ENCODE measurements at regions not wholly inside any gene's neighbourhood (a gene's known extent, or its start where the extent isn't known, plus 50 kb on each side); places are given as distances from the start of the nearest gene placed in this dataset.
A peak's percentile ranks its signal among the peaks of the same experiment; 100 is the strongest.
"Not testable (repeated sequence)": the region's sequence is repeated elsewhere in the genome, so short reads cannot be mapped to it uniquely, and the experiment has no call there.

DNA sequence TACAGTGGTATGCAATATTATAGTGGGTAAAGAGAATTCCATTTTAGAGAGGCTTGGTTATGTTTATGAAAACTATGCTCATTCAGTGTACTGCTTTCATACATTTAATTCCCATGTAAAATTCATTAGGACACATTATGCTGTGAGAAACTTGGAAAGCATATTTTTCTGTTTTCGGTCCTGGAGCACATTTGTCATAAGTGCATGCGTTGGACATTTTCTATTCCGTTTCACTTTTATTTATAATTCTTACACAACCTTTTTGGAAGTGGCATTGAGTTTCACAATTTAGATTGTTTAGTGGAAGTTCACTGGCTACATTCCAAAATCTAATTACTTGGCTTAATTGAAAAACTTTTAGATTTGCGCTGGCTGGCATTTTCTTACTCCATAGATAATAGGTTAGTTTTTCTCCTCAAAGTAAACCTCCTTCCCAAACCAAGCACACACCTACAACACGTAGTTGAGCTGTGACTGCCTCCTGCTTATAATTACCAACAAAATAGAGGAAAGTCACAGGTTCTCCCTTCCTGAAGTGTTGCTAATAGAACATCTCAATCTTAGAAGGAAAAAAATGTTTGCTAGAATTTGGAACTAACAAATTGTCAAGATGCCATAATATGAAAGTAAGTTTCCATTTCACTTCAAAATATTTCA, 938.5 kb downstream of the TRHDE start:
- H3K27me3 ChIP-seq (ENCODE audit: control insufficient read depth, insufficient read depth) = no peaks in the 10 kb centered on the region
- no peak for ATAC-seq
- H3K9me3 ChIP-seq (ENCODE audit: control insufficient read depth, low read length) = no peaks in the 10 kb centered on the region
- intact Hi-C loops (cut with DNase I) = no loop called here
- WGBS = 82% methylated on average over 5 of the region's 5 CpGs
- H3K4me1 ChIP-seq (ENCODE audit: control insufficient read depth, insufficient read depth, low read length) = no peaks in the 10 kb centered on the region
- no peak overlapping the region for H3K4me3 ChIP-seq (ENCODE audit: low read length)
- no peak overlapping the region for H3K27ac ChIP-seq (ENCODE audit: low read length)
- DNase-seq = no peak

DNA sequence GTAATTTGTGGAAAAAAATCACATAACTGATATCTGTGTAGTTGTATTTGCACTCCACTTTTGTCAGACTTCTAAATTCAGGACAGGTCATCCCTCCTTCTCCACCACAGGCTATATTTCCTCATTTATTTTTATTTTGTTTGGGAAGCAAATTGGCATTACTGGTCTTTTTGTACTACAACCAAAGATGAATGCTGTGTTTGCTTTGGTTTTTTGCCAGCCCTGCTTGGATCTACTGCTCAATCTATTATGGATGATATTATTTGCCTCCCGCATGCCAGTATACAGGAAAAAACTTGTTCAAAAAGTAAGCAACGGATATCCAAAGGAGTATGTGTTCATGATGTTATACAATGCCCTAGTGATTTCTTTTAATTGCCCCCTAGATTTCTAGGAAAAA, 948.8 kb downstream of the TRHDE start:
- Histone ChIP-seq H3K4me1 (ENCODE audit: control insufficient read depth, insufficient read depth, low read length) (no peaks in the 10 kb centered on the region), H3K27ac (ENCODE audit: low read length) (no peak overlapping the region), H3K4me3 (ENCODE audit: low read length) (no peak overlapping the region), H3K27me3 (ENCODE audit: control insufficient read depth, insufficient read depth) (no peaks in the 10 kb centered on the region), H3K9me3 (ENCODE audit: control insufficient read depth, low read length) (no peaks in the 10 kb centered on the region)
- DNase-seq (peak in 1 of 3 donors; percentile 7), ATAC-seq (no peak)
- 58% methylated on average over 2 of the region's 2 CpGs for WGBS
- intact Hi-C loops (cut with DNase I) = no loop called here

DNA sequence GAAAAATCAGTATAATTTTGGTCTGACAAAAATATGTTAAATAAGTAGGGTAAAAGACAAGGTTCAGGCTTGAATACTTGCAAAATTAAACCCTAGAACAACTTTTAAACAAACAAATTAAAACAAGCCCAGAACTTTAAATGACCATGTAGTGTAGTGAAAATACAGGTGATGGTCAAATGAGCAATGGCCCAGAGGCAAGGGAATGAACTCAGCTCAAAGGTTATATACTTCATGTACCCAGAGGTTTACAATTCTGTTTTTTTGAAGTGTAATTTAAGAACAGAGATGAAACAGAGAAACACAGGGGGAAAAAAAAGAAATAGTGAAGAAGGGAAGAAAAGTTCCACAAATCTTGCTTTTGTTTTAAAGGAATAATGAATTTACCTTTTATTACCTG, 949.2 kb downstream of the TRHDE start:
- no peaks in the 10 kb centered on the region for H3K9me3 ChIP-seq (ENCODE audit: control insufficient read depth, low read length)
- no peaks in the 10 kb centered on the region for H3K4me1 ChIP-seq (ENCODE audit: control insufficient read depth, insufficient read depth, low read length)
- DNase-seq (no peak), ATAC-seq (no peak)
- H3K27ac ChIP-seq (ENCODE audit: low read length) = no peak overlapping the region
- intact Hi-C loops (cut with DNase I) = no loop called here
- no peak overlapping the region for H3K4me3 ChIP-seq (ENCODE audit: low read length)
- no peaks in the 10 kb centered on the region for H3K27me3 ChIP-seq (ENCODE audit: control insufficient read depth, insufficient read depth)

DNA sequence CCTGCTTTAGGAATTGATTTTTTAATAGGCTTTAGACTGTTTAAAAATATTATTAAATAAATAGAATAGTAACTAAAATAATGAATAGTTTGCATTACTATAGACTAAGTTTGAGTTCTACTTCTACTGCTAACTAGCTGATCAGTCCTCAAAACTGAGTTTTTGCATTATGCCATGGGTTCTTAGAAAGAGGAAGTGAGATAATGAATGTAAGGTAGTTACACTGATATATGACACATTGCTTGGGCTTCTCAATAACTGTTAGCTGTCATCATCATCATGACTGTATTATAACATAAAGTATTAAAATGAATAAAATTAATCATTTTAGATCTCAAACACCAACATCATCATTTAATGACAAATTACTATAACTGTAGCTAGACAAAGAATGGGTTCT, 949.7 kb downstream of the TRHDE start:
- Histone ChIP-seq H3K27ac (ENCODE audit: low read length) (no peak overlapping the region), H3K4me3 (ENCODE audit: low read length) (no peak overlapping the region), H3K4me1 (ENCODE audit: control insufficient read depth, insufficient read depth, low read length) (no peaks in the 10 kb centered on the region), H3K27me3 (ENCODE audit: control insufficient read depth, insufficient read depth) (no peaks in the 10 kb centered on the region), H3K9me3 (ENCODE audit: control insufficient read depth, low read length) (no peaks in the 10 kb centered on the region)
- ATAC-seq = no peak
- intact Hi-C loops (cut with DNase I) = no loop called here
- no peak for DNase-seq

DNA sequence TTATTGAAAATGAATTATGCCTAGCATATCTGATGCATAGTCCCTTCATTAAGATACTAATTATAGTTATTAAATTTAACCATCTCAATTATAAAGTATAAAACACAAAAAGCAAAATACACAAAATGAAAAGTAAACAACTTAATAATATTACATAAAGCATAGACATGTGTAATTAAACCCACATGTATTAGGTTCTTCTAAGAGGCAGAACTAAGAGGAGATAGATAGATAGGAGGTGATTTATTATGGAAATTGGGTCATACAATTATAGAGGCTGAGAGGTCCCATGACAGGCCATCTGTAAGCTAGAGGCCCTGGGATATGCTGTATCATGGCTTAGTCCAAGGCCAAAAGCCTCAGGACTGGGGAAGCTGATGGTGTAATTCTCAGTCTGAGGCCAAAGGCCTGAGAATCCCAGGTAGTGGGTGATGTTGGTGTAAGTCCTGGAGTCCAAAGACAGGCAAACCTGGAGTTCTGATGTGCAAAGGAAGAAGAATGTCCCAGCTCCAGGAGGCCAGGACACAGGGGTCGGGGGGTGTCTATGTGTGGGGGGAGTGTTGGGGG, 953.3 kb downstream of the TRHDE start:
- intact Hi-C loops (cut with DNase I) = no loop called here
- H3K4me3 ChIP-seq (ENCODE audit: low read length) = no peak overlapping the region
- no peak overlapping the region for H3K27ac ChIP-seq (ENCODE audit: low read length)
- no peaks in the 10 kb centered on the region for H3K27me3 ChIP-seq (ENCODE audit: control insufficient read depth, insufficient read depth)
- no peak for ATAC-seq
- no peak for DNase-seq
- H3K9me3 ChIP-seq (ENCODE audit: control insufficient read depth, low read length) = no peaks in the 10 kb centered on the region
- H3K4me1 ChIP-seq (ENCODE audit: control insufficient read depth, insufficient read depth, low read length) = no peaks in the 10 kb centered on the region
- WGBS = 29% methylated on average over 1 of the region's 1 CpG

DNA sequence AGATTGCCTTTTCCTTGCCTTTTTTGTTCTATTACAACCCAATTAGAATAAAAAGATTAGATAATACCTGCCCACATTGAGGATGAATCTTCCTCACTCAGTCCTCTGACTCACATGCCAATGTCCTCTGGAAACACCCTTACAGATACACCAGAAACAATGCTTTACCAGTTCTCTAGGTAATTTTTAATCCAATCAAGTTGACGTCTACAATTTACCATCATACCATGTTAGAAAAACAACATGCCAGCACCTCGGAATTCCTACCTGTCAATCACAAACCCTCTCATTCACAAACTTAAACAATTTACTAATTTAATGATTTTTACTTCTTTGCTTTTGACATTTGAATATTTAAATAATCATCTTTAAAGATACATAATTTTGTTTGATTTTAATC, 953.8 kb downstream of the TRHDE start:
- Histone ChIP-seq H3K27ac (ENCODE audit: low read length) (no peak overlapping the region), H3K4me1 (ENCODE audit: control insufficient read depth, insufficient read depth, low read length) (no peaks in the 10 kb centered on the region), H3K4me3 (ENCODE audit: low read length) (no peak overlapping the region), H3K9me3 (ENCODE audit: control insufficient read depth, low read length) (no peaks in the 10 kb centered on the region), H3K27me3 (ENCODE audit: control insufficient read depth, insufficient read depth) (no peaks in the 10 kb centered on the region)
- DNase-seq (no peak), ATAC-seq (no peak)
- WGBS = 61% methylated on average over 2 of the region's 2 CpGs
- intact Hi-C loops (cut with DNase I) = no loop called here

DNA sequence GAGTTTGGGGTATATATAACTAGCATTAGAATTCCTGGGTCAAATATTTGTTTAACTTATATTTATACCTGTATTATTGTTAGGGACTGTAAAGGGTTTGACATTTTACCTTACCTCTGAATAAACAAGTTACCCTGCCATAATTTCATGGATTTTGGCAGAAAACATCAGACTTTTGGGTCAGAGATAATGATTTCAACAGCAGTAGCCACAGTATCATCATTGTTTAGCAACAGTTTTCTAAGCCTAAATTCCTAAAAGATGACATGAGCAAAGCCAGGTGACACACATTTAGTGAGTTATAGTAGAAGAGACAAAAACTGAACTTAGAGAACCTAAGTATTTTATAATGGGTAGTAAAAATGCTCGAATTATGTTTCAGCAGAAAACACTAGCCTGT, 954.4 kb downstream of the TRHDE start:
- Histone ChIP-seq H3K27ac (ENCODE audit: low read length) (no peak overlapping the region), H3K27me3 (ENCODE audit: control insufficient read depth, insufficient read depth) (no peaks in the 10 kb centered on the region), H3K9me3 (ENCODE audit: control insufficient read depth, low read length) (no peaks in the 10 kb centered on the region), H3K4me1 (ENCODE audit: control insufficient read depth, insufficient read depth, low read length) (no peaks in the 10 kb centered on the region), H3K4me3 (ENCODE audit: low read length) (no peak overlapping the region)
- ATAC-seq = no peak
- intact Hi-C loops (cut with DNase I) = no loop called here
- 61% methylated on average over 1 of the region's 1 CpG for WGBS
- no peak for DNase-seq

DNA sequence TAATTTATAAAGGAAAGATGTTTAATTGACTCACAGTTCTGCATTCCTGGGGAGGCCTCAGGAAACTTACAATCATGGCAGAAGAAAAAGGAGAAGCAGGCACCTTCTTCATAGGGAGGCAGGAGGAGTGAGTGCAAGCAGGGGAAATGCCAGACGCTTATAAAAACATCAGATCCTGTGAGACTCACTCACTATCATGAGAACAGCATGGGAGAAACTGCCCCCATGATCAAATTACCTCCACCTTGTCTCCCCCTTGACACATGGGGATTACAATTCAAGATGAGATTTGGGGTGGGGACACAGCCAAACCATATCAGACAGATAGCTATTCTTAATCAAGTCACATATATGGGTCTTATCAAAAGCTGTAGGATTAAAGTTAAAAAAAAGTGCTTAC, 956.7 kb downstream of the TRHDE start:
- intact Hi-C loops (cut with DNase I); H3K27me3 ChIP-seq (ENCODE audit: control insufficient read depth, insufficient read depth); H3K9me3 ChIP-seq (ENCODE audit: control insufficient read depth, low read length); H3K4me1 ChIP-seq (ENCODE audit: control insufficient read depth, insufficient read depth, low read length); DNase-seq; ATAC-seq; H3K27ac ChIP-seq (ENCODE audit: low read length); H3K4me3 ChIP-seq (ENCODE audit: low read length): not testable (repeated sequence)
- WGBS = 33% methylated on average over 1 of the region's 1 CpG

DNA sequence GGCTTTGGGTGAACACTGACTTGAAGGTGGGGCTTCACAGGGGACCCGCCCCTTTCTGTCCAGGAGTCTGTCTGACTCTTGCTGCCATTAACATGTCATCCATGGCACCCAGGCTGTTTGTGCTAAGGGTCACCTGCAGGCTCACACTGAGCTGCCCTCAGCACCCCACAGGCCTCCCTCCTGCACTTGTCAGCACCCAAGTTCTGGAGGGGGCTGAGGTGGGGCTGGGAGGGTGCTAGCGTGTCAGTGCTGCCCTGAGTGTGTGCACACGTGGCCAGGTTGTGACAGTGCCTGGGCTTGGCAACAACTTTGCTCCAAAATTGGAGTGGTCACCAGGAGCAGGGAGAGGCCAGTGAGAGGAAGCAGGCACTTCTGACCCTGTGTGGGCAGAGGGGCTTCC, 963.2 kb downstream of the TRHDE start:
- intact Hi-C loops (cut with DNase I) = no loop called here
- no peaks in the 10 kb centered on the region for H3K27me3 ChIP-seq (ENCODE audit: control insufficient read depth, insufficient read depth)
- WGBS = 84% methylated on average over 3 of the region's 3 CpGs
- H3K9me3 ChIP-seq (ENCODE audit: control insufficient read depth, low read length) = no peaks in the 10 kb centered on the region
- H3K4me1 ChIP-seq (ENCODE audit: control insufficient read depth, insufficient read depth, low read length) = no peaks in the 10 kb centered on the region
- no peak overlapping the region for H3K4me3 ChIP-seq (ENCODE audit: low read length)
- peak in 1 of 3 donors; percentile 22 for DNase-seq
- ATAC-seq = no peak
- no peak overlapping the region for H3K27ac ChIP-seq (ENCODE audit: low read length)

DNA sequence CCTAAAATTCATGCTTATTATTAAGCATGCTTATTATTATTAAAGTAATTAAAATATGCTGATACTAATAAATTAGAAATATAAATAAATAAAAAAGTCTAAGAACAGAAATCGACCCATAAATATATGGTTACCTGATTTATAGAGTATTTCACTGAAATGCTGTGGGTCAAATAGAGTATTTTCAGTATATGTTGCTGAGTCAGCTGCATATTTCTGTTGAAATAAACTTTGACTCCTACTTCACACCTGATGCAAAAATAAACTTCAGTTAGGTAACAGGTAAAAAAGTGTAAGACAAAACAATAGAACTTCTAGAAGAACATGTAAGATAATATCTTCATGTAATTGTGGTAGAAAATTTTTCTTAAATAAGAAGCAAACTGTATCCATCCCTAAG, 967.9 kb downstream of the TRHDE start:
- DNase-seq = no peak
- WGBS = 83% methylated on average over 1 of the region's 1 CpG
- Histone ChIP-seq H3K27me3 (ENCODE audit: control insufficient read depth, insufficient read depth) (no peaks in the 10 kb centered on the region), H3K4me1 (ENCODE audit: control insufficient read depth, insufficient read depth, low read length) (no peaks in the 10 kb centered on the region), H3K9me3 (ENCODE audit: control insufficient read depth, low read length) (no peaks in the 10 kb centered on the region), H3K4me3 (ENCODE audit: low read length) (no peak overlapping the region), H3K27ac (ENCODE audit: low read length) (no peak overlapping the region)
- intact Hi-C loops (cut with DNase I) = no loop called here
- no peak for ATAC-seq

DNA sequence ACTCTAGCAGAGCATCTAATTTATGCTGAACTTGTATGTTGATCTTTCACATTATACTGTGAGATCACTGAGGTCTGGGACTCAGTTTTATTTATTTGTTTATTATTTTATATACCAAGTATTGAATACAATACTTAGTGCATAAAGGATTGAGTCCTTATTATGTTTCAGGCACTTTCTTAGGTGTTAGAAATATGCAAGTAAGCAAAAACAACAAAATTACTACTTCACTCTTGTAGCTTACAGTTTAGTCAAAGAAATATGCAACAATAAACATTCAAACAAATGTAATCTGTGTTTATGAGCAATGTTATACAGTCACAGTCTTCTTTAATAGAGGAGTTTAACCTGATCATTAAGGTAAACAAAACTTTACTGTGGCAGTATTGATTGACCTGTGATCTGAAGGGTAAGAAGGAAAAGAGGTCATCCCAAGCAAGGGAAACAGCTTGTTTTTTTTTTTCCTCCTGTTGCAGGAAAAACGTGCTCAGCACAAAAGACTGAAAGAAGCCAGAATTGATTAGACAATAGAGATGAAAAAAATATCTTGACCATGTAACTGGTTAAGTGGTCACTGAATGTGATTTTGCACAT, 990.7 kb downstream of the TRHDE start:
- 8% methylated on average over 1 of the region's 1 CpG for WGBS

DNA sequence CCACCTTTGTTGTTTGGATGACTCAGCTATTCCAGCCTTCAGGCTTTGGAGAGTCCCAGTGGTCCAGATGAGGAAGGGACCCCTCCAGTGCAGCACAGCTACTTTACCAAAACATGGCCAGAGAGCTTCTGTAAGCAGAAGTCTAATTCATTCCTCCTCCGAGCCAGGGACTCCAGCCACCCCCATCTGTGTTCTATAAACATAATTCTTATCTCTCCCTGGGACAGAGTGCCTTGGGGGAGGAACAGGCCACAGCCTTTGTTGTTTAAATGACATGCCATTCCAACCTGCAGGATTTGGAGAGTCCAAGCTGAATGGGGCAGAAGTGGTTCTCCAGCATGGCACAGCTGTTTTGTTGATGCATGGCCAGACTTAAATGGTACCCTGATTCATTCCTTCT, 994.0 kb downstream of the TRHDE start:
- Histone ChIP-seq H3K27ac (ENCODE audit: low read length) (no peak overlapping the region), H3K4me3 (ENCODE audit: low read length) (no peak overlapping the region), H3K9me3 (ENCODE audit: control insufficient read depth, low read length) (no peaks in the 10 kb centered on the region), H3K4me1 (ENCODE audit: control insufficient read depth, insufficient read depth, low read length) (no peaks in the 10 kb centered on the region), H3K27me3 (ENCODE audit: control insufficient read depth, insufficient read depth) (no peaks in the 10 kb centered on the region)
- ATAC-seq = no peak
- WGBS = 30% methylated on average over 1 of the region's 1 CpG
- no peak for DNase-seq
- intact Hi-C loops (cut with DNase I) = no loop called here

More for the DNA sequence above, 990.7 kb downstream of the TRHDE start:
- Histone ChIP-seq H3K27ac (ENCODE audit: low read length) (no peak overlapping the region), H3K4me1 (ENCODE audit: control insufficient read depth, insufficient read depth, low read length) (no peaks in the 10 kb centered on the region), H3K4me3 (ENCODE audit: low read length) (no peak overlapping the region), H3K9me3 (ENCODE audit: control insufficient read depth, low read length) (no peaks in the 10 kb centered on the region), H3K27me3 (ENCODE audit: control insufficient read depth, insufficient read depth) (no peaks in the 10 kb centered on the region)
- no peak for DNase-seq
- intact Hi-C loops (cut with DNase I) = no loop called here
- no peak for ATAC-seq
